ENCODE measurements at regions not wholly inside any gene's neighbourhood (a gene's known extent, or its start where the extent isn't known, plus 50 kb on each side); places are given as distances from the start of the nearest gene placed in this dataset.

DNA sequence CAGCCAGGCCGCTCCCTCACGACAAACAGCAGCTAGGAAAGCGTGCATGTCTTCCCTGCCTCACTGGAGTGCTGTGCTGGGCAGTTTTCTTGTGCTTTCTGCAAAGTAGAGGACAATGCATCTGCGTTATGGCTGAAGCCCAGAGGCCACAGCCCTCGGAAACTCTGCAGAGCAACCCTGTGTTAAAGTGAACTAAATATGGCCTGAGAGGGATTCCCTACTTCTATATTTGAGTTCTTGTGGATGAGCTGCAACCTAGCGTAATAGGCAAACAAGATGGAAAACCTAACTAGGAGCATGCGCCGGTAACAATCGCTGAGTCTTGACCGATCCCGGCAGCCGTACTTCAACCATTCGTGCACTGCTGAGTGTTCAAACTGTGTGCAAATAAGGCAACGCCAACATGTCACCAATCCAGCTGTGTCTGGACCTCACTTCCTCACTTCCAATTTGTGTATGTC, 471.9 kb upstream of the HS6ST1 start:
- TF ChIP-seq POLR2A (IDR thresholded peaks at IDR 0.05; ENCODE audit: low read depth, low read length) (no peak), POLR2AphosphoS5 (IDR thresholded peaks at IDR 0.05; ENCODE audit: low read depth, low read length) (no peak), TAF1 (IDR thresholded peaks at IDR 0.05; ENCODE audit: low read depth, low read length) (no peak), SPI1 (IDR thresholded peaks at IDR 0.05; ENCODE audit: low read depth, low read length) (no peak), POU2F2 (IDR thresholded peaks at IDR 0.05; ENCODE audit: low read depth, low read length) (no peak), PAX5 (IDR thresholded peaks at IDR 0.05; ENCODE audit: insufficient read depth, low read length, severe bottlenecking) (no peak)
